Subcutaneous abdominal adipose tissue (tissue), 5 donors: ENCODE measurements at regions not wholly inside any gene's neighbourhood (a gene's known extent, or its start where the extent isn't known, plus 50 kb on each side); places are given as distances from the start of the nearest gene placed in this dataset.

Experiments used
- H3K27ac ChIP-seq: one replicate; pipeline ENCODE4 v1.7.0; 2013; ENCODE audit warnings: low read depth, mild to moderate bottlenecking, inconsistent platforms, low read length, moderate library complexity
- H3K27me3 ChIP-seq, 5 donors: one replicate each; pipeline ENCODE4 v1.7.0; 2013; ENCODE audit warnings: low read length in 5 of 5, inconsistent platforms in 1 of 5; ENCODE audit not compliant: control insufficient read depth in 5 of 5, insufficient read depth in 4 of 5
- H3K36me3 ChIP-seq, 5 donors: one replicate each; pipeline ENCODE4 v1.7.0; 2013; ENCODE audit warnings: low read length in 5 of 5; ENCODE audit not compliant: control insufficient read depth in 5 of 5, insufficient read depth in 5 of 5
- H3K4me1 ChIP-seq, 5 donors: one replicate each; pipeline ENCODE4 v1.7.0; 2013; ENCODE audit warnings: low read length in 5 of 5, mild to moderate bottlenecking in 3 of 5, moderate library complexity in 1 of 5; ENCODE audit not compliant: control insufficient read depth in 5 of 5, insufficient read depth in 5 of 5
- H3K4me3 ChIP-seq, 5 donors: one replicate each; pipeline ENCODE4 v1.7.0; 2013; ENCODE audit warnings: low read length in 5 of 5, low read depth in 1 of 5
- H3K9ac ChIP-seq, 5 donors: one replicate each; pipeline ENCODE4 v1.7.0; 2013; ENCODE audit warnings: low read length in 5 of 5, mild to moderate bottlenecking in 4 of 5, moderate library complexity in 3 of 5
- H3K9me3 ChIP-seq, 5 donors: one replicate each; pipeline ENCODE4 v1.7.0; 2013; ENCODE audit warnings: low read length in 5 of 5; ENCODE audit not compliant: control insufficient read depth in 5 of 5
- donor health status: healthy.
- donor health status: healthy.
- donor health status: healthy.
- donor health status: healthy.
- donor health status: healthy.

DNA sequence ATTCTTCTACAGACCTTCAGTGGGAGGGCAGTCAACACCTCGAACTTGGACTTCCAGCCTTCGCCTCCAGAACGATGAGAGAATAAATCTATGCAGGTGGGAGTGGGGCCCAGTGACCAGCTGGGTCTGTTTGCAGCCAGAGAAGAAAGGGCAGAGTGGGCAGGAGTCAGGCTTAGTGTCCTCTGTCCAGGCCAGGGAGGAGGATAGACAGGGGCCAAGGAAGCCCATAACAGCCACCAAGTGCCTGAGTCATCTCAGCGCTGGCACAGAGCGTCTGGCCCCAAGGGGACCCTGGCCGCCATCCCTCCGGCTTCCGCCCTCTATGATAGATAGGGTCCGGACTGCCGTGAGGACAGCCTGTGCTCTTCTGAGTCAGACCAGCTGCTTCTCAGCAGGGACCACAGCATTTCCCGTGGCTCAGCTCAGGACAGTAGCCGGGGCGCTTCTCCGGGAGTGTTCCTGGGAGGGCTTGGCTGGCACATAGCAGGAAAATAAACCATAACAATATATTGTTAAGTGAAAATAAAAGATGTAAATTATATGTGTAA is 133.1 kb upstream of the C1orf174 start:
- Histone ChIP-seq H3K4me1 (no peaks in the 10 kb centered on the region), H3K27me3 (peaks cover 12 to 21% (median 16%) of the 10 kb centered on the region in 5 donors), H3K4me3 (no peak overlapping the region), H3K27ac (no peak overlapping the region), H3K36me3 (no peaks in the 10 kb centered on the region), H3K9me3 (peaks cover 0 to 14% (median 6%) of the 10 kb centered on the region in 5 donors), H3K9ac (no peak overlapping the region)

- Histone ChIP-seq H3K27me3 (peaks cover 12 to 21% (median 16%) of the 10 kb centered on the region in 5 donors), H3K27ac (no peak overlapping the region), H3K4me1 (no peaks in the 10 kb centered on the region), H3K4me3 (no peak overlapping the region), H3K9me3 (peaks cover 0 to 14% (median 6%) of the 10 kb centered on the region in 5 donors), H3K36me3 (no peaks in the 10 kb centered on the region), H3K9ac (no peak overlapping the region)
Measured at GRCh38 chr1:4033713-4034112, 133.6 kb upstream of the C1orf174 start.

DNA sequence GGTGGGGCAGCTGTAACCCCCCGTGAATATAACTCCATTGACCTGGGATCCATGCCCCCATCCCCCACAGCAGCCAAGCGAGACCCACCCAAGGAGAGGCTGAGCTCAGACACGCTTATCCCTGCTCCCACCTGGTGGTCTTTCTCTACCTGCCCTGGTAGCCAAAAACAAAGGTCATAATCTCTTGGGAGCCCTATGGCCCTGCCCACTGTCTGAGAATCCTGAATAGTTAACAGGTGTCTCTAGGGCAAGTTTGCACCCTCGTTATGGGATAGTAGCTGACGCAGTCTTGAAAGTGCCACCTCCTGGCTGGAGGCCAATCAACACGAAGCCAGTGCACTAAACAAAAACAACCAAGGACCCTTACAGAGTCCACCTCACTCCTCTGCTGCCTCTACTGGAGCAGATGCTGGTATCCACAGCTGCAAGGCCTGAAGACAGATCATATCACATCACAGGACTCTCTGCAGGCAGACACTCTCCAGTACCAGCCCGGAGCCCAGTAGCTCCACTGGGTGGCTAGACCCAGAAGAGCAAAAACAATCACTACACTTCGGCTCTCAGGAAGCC is 134.3 kb upstream of the C1orf174 start:
- H3K9me3 ChIP-seq, result peaks cover 0 to 14% (median 6%) of the 10 kb centered on the region in 5 donors
- H3K36me3 ChIP-seq, result no peaks in the 10 kb centered on the region
- H3K4me3 ChIP-seq, result no peak overlapping the region
- H3K27me3 ChIP-seq, result peaks cover 12 to 21% (median 16%) of the 10 kb centered on the region in 5 donors
- no peaks in the 10 kb centered on the region for H3K4me1 ChIP-seq
- no peak overlapping the region for H3K27ac ChIP-seq
- no peak overlapping the region for H3K9ac ChIP-seq

GRCh38 chr1:4044967-4045366 is 144.9 kb upstream of the C1orf174 start:
- no peaks in the 10 kb centered on the region for H3K4me1 ChIP-seq
- H3K36me3 ChIP-seq, result no peaks in the 10 kb centered on the region
- no peak overlapping the region for H3K9ac ChIP-seq
- peaks cover 0 to 20% (median 17%) of the 10 kb centered on the region in 5 donors for H3K27me3 ChIP-seq
- no peak overlapping the region for H3K27ac ChIP-seq
- H3K9me3 ChIP-seq, result peaks cover 0 to 2% (median 0%) of the 10 kb centered on the region in 5 donors
- no peak overlapping the region for H3K4me3 ChIP-seq

- H3K9me3 ChIP-seq, result peaks cover 0 to 2% (median 0%) of the 10 kb centered on the region in 5 donors
- no peaks in the 10 kb centered on the region for H3K36me3 ChIP-seq
- H3K4me1 ChIP-seq, result no peaks in the 10 kb centered on the region
- H3K27me3 ChIP-seq, result peaks cover 0 to 20% (median 17%) of the 10 kb centered on the region in 5 donors
- no peak overlapping the region for H3K4me3 ChIP-seq
- H3K27ac ChIP-seq, result no peak overlapping the region
- H3K9ac ChIP-seq, result no peak overlapping the region
Measured at GRCh38 chr1:4045397-4046010, 145.4 kb upstream of the C1orf174 start.

DNA sequence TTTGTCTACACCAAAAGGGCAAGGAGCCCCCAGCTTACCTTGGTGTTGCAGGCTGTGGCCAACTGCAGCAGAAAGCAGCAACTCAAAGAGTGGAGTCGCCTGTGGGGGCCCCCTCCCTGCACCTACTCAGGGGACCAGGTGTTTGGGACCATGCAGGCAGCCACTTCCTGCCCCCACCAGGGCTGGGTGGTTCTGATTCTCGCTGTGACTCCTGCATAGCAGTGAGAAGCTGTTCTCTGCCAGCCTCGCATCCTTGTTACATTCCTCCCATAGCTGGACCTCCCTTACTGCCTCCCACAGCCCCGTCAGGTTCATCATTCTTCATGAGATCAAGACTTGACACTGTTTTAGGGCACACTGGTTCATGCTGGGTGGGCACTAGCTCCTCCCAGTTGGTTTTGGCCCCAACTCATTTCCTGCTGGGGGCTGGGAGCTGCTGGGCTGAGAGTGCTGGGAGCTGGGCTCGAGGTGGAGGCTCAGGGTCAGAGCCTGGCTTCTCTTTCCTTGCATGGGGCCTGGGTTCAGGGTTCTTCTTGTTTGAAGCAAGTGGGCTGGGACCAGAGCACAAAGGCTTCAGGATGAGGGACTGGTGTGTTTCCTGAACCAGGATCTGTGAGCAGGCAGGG is 146.9 kb upstream of the C1orf174 start:
- no peak overlapping the region for H3K27ac ChIP-seq
- no peaks in the 10 kb centered on the region for H3K36me3 ChIP-seq
- no peaks in the 10 kb centered on the region for H3K4me1 ChIP-seq
- peaks cover 5 to 27% (median 20%) of the 10 kb centered on the region in 5 donors for H3K27me3 ChIP-seq
- no peak overlapping the region for H3K9ac ChIP-seq
- no peak overlapping the region for H3K4me3 ChIP-seq
- H3K9me3 ChIP-seq, result no peaks in the 10 kb centered on the region

- H3K9ac ChIP-seq, result no peak overlapping the region
- peaks cover 5 to 27% (median 20%) of the 10 kb centered on the region in 5 donors for H3K27me3 ChIP-seq
- H3K9me3 ChIP-seq, result no peaks in the 10 kb centered on the region
- no peak overlapping the region for H3K27ac ChIP-seq
- no peaks in the 10 kb centered on the region for H3K36me3 ChIP-seq
- H3K4me3 ChIP-seq, result no peak overlapping the region
- H3K4me1 ChIP-seq, result no peaks in the 10 kb centered on the region
Measured at GRCh38 chr1:4047666-4048065, 147.6 kb upstream of the C1orf174 start.

DNA sequence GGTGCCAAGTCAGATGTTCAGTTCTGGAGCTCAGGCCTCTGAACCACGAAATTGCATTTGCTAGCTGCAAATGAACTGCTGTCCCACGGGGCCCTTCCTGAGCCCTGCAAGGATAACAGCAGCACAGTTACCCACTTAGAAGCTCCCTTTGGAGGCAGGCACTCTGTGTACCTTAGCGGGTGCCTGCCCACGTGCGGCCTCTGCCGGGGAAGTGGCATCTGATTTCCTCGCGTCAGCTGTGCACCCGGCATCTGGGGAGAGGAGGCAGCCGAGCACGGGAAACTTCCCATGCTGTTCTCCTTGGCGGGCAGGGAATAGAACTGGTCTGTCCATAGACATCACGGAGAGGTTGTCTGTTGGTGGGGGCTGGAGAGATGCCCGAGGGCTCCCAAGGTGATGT is 148.0 kb upstream of the C1orf174 start:
- H3K4me3 ChIP-seq, result no peak overlapping the region
- H3K36me3 ChIP-seq, result no peaks in the 10 kb centered on the region
- H3K27me3 ChIP-seq, result peaks cover 5 to 27% (median 21%) of the 10 kb centered on the region in 5 donors
- no peak overlapping the region for H3K27ac ChIP-seq
- H3K9ac ChIP-seq, result no peak overlapping the region
- no peaks in the 10 kb centered on the region for H3K4me1 ChIP-seq
- H3K9me3 ChIP-seq, result no peaks in the 10 kb centered on the region

DNA sequence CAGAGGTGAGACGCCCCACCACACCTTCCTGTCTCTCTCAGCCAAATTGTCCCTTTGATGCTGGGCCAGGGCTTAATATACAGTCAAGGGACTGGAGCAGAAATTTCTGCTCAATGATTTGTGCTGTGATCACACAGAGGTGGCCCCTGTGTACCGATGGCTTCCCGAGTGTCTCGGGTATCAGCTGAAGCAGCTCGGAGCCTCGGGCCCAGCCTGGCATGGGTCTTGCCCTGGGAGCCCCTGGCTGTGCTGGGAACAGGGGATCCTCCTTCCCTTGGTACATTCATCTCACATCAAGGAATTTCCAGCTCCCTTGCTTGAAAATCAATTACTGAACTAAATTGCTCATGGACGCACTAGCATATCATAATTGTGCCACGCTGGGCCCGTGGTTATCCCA is 148.8 kb upstream of the C1orf174 start:
- no peaks in the 10 kb centered on the region for H3K36me3 ChIP-seq
- no peaks in the 10 kb centered on the region for H3K9me3 ChIP-seq
- no peaks in the 10 kb centered on the region for H3K4me1 ChIP-seq
- no peak overlapping the region for H3K27ac ChIP-seq
- H3K4me3 ChIP-seq, result no peak overlapping the region
- peaks cover 5 to 31% (median 24%) of the 10 kb centered on the region in 5 donors for H3K27me3 ChIP-seq
- H3K9ac ChIP-seq, result no peak overlapping the region

- Histone ChIP-seq H3K36me3 (no peaks in the 10 kb centered on the region), H3K4me3 (no peak overlapping the region), H3K9me3 (no peaks in the 10 kb centered on the region), H3K27me3 (peaks cover 12 to 36% (median 30%) of the 10 kb centered on the region in 5 donors), H3K9ac (no peak overlapping the region), H3K27ac (no peak overlapping the region), H3K4me1 (no peaks in the 10 kb centered on the region)
Measured at GRCh38 chr1:4050998-4051397, 150.9 kb upstream of the C1orf174 start.
